ENCODE measurements at regions not wholly inside any gene's neighbourhood (a gene's known extent, or its start where the extent isn't known, plus 50 kb on each side); places are given as distances from the start of the nearest gene placed in this dataset.
"Not testable (repeated sequence)": the region's sequence is repeated elsewhere in the genome, so short reads cannot be mapped to it uniquely, and the experiment has no call there.

- peak; percentile 69 for DNase-seq (ENCODE audit: low read depth)
Measured at GRCh38 chr5:93226202-93226735, 354.8 kb downstream of the NR2F1-AS1 start.

GRCh38 chr5:93225748-93226147 lies 355.3 kb downstream of the NR2F1-AS1 start:
- peak; percentile 18 for DNase-seq (ENCODE audit: low read depth)

- DNase-seq (ENCODE audit: low read depth): no peak
Measured at GRCh38 chr5:93224624-93225023, 356.4 kb downstream of the NR2F1-AS1 start.

- DNase-seq (ENCODE audit: low read depth): no peak
Measured at GRCh38 chr5:93221773-93222172, 359.2 kb downstream of the NR2F1-AS1 start.

- no peak for DNase-seq (ENCODE audit: low read depth)
Measured at GRCh38 chr5:93220431-93220830, 360.6 kb downstream of the NR2F1-AS1 start.

- no peak for DNase-seq (ENCODE audit: low read depth)
Measured at GRCh38 chr5:93219641-93220145, 361.3 kb downstream of the NR2F1-AS1 start.

GRCh38 chr5:93213111-93213794 lies 367.8 kb downstream of the NR2F1-AS1 start:
- not testable (repeated sequence) for DNase-seq (ENCODE audit: low read depth)

- DNase-seq (ENCODE audit: low read depth): no peak
Measured at GRCh38 chr5:93209476-93209875, 371.5 kb downstream of the NR2F1-AS1 start.

- no peak for DNase-seq (ENCODE audit: low read depth)
Measured at GRCh38 chr5:93208141-93208751, 372.8 kb downstream of the NR2F1-AS1 start.

GRCh38 chr5:93206203-93206602 lies 374.8 kb downstream of the NR2F1-AS1 start:
- DNase-seq (ENCODE audit: low read depth): no peak

- DNase-seq (ENCODE audit: low read depth): no peak
Measured at GRCh38 chr5:93201061-93201460, 380.0 kb downstream of the NR2F1-AS1 start.

GRCh38 chr5:93196986-93197385 lies 384.0 kb downstream of the NR2F1-AS1 start:
- DNase-seq (ENCODE audit: low read depth): no peak

GRCh38 chr5:93193431-93194347 lies 387.3 kb downstream of the NR2F1-AS1 start:
- no peak for DNase-seq (ENCODE audit: low read depth)

- no peak for DNase-seq (ENCODE audit: low read depth)
Measured at GRCh38 chr5:93192683-93193082, 388.3 kb downstream of the NR2F1-AS1 start.

GRCh38 chr5:93192087-93192486 lies 388.9 kb downstream of the NR2F1-AS1 start:
- DNase-seq (ENCODE audit: low read depth): peak; percentile 72

- no peak for DNase-seq (ENCODE audit: low read depth)
Measured at GRCh38 chr5:93191035-93191817, 389.8 kb downstream of the NR2F1-AS1 start.

- DNase-seq (ENCODE audit: low read depth): peak; percentile 72
Measured at GRCh38 chr5:93189707-93190120, 391.3 kb downstream of the NR2F1-AS1 start.

- DNase-seq (ENCODE audit: low read depth): no peak
Measured at GRCh38 chr5:93188876-93189485, 392.0 kb downstream of the NR2F1-AS1 start.

- DNase-seq (ENCODE audit: low read depth): peak; percentile 37
Measured at GRCh38 chr5:93186076-93186682, 394.8 kb downstream of the NR2F1-AS1 start.

- DNase-seq (ENCODE audit: low read depth): peak; percentile 41
Measured at GRCh38 chr5:93184041-93184440, 397.0 kb downstream of the NR2F1-AS1 start.

Data from myocyte (in vitro differentiated cells).